ENCODE measurements at regions not wholly inside any gene's neighbourhood (a gene's known extent, or its start where the extent isn't known, plus 50 kb on each side); places are given as distances from the start of the nearest gene placed in this dataset.

DNA sequence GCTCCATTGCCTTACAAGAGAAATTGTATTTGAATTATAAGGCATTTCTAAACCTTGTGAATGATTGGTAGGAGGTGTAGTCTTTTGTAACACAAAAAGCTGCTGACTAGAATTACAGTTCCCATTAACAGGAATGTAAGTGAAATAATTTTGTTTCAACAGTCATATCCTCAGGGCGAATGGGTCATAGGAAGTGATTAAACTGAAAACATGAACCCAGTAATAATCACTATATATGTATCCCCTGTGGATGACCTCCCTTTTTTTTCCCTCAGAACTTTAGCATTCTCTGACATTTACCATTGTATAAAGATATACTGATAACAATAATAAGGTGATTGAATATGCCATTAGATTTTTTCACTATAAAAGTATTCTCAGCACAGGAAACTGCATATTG lies 312.3 kb downstream of the ATP23 start:
- no peak for DNase-seq (ENCODE audit: extremely low read depth in 1 of 2, low read depth in 1 of 2)

DNA sequence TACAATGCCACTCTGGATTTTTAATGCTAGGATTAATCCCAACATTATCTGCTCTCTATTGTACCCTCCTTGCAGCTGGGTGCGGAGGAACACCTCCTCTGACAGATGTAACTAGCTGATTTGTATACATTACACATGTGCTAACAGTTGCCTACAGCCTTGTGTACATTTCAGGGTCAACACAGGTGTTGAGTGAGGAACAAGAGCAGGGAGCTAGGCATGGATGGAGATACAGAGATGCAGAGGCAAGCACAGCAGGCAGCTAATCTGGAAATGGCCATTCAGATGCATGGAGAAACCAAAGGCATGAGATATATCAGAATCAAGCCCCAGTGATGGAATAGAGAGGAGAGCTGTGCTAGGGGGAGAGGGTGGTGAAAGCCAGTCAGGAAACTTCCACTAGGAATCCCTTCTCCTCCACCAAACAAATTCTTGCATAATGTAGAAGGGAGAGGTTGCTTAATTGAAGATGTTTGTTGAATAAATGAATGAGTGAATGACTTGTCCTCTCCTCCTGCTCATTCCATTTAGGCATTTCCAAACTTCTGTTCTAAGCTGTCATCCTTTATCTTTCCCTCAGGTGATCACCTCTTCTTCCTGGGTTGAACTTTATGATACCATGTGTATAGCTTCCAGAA lies 313.2 kb downstream of the ATP23 start:
- DNase-seq (ENCODE audit: extremely low read depth in 1 of 2, low read depth in 1 of 2) = no peak

GRCh38 chr12:58262796-58263195 lies 321.4 kb downstream of the ATP23 start:
- no peak for DNase-seq (ENCODE audit: extremely low read depth in 1 of 2, low read depth in 1 of 2)

GRCh38 chr12:58263816-58264215 lies 322.4 kb downstream of the ATP23 start:
- no peak for DNase-seq (ENCODE audit: extremely low read depth in 1 of 2, low read depth in 1 of 2)

DNA sequence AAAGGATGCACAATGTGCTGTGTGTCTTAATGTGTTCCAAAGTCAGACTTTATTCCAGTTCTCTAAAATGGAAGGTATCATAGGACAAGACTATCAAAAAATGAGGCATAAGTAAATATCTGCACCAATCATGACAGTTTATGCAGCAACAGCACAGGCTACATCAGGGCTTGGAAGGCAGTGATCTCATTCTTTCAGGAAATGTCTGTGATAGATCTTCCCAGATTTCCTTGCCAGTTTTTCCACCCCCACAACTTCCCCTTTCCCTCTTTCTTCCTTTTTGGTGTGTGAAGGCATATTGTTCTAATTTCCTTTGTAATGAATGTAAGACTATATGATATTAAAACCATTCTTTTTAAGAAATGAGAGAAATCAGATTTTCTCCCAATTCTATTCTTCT lies 326.7 kb downstream of the ATP23 start:
- DNase-seq (ENCODE audit: extremely low read depth in 1 of 2, low read depth in 1 of 2) = no peak

- DNase-seq (ENCODE audit: extremely low read depth in 1 of 2, low read depth in 1 of 2) = no peak
Measured at GRCh38 chr12:58269476-58269875, 328.1 kb downstream of the ATP23 start.

- no peak for DNase-seq (ENCODE audit: extremely low read depth in 1 of 2, low read depth in 1 of 2)
Measured at GRCh38 chr12:58270966-58271705, 329.8 kb downstream of the ATP23 start.

DNA sequence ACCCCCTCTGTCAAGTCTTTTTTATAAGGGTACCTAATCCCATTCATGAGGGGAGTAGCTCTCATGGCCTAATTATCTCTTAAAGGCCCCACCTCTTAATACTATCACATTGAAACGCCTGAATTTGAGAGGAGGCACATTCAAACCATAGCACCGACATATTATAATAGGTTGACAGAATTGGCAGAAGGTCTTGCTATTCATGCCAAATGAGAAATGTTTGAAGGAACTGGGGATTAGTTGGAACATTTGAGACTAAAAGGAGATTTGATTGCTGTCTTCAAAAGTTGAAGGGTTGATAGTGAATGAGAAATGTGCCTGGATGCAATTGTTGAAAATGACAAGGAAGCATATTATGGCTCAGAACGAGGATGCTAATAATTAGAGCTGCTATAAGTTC lies 331.1 kb downstream of the ATP23 start:
- no peak for DNase-seq (ENCODE audit: extremely low read depth in 1 of 2, low read depth in 1 of 2)

- DNase-seq (ENCODE audit: extremely low read depth in 1 of 2, low read depth in 1 of 2) = no peak
Measured at GRCh38 chr12:58277231-58277630, 335.9 kb downstream of the ATP23 start.

GRCh38 chr12:58283553-58283952 lies 342.2 kb downstream of the ATP23 start:
- DNase-seq (ENCODE audit: extremely low read depth in 1 of 2, low read depth in 1 of 2) = no peak

DNA sequence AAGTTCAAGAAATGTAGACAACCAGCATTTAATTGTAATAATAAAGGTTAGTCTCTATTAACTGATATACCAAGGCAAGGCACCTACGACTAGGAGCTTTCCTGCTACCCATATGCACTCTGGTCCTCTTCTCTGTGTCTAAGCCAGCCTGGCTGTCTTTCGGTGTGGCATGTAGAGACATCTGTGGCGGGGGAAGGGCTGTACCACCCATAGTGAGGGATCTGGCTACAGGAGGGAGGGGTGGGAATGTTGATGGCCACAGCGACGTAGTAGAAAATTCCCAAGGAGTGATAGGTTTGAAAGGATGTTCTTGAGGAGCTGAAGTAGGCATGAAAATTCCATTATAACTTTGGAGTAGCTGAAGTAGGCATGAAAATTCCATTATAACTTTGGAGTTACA lies 344.2 kb downstream of the ATP23 start:
- DNase-seq (ENCODE audit: extremely low read depth in 1 of 2, low read depth in 1 of 2) = no peak

DNA sequence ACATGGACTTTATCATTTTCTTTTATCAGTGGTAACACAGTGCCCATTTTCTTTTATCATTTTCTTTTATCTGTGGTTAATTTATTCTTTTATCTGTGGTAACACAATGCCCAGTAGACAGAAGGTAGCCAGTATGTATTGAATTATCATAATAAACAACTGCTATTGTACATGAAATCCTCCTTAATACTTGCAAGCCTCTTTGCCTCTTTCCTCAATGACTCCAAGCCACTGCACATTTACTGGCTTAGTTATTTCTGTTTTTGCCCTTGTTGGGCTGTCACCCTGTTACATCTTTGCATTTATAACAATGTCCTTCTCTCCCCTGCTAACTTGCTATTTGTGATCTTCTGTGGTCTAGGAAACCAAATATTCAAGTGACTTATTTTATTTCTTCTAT lies 345.0 kb downstream of the ATP23 start:
- no peak for DNase-seq (ENCODE audit: extremely low read depth in 1 of 2, low read depth in 1 of 2)

- DNase-seq (ENCODE audit: extremely low read depth in 1 of 2, low read depth in 1 of 2) = no peak
Measured at GRCh38 chr12:58288190-58288589, 346.8 kb downstream of the ATP23 start.

GRCh38 chr12:58291106-58291505 lies 349.7 kb downstream of the ATP23 start:
- no peak for DNase-seq (ENCODE audit: extremely low read depth in 1 of 2, low read depth in 1 of 2)

DNA sequence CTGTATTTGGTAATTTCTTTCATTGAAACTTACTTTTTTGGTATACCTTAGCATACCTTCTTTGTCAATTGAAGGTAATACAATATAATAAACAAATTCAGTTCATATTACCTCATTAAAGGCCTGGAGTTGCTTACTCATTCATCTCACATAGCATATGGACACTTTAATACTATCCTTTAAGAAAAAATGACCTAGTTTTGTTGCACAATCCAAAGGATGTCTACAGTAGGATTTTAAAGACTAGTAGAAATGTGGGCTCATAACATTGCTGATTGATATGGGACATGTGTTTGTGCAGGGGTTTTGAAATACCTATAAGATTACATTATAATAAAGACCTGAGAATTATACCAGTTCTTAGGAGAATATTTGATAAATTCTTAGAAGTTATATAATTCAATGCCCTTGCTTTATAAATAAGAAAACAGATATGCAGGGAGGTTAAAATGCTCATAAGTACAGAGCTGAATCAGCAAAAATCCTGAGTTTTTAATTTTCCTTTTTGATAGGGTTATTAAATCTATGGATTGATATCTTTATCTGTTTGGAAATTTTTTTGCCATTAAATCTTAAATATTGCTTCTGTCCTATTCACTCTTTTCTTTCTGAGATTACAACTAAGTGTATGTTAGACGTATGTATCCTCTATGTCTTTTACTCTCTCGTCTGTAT lies 352.1 kb downstream of the ATP23 start:
- no peak for DNase-seq (ENCODE audit: extremely low read depth in 1 of 2, low read depth in 1 of 2)

- DNase-seq (ENCODE audit: extremely low read depth in 1 of 2, low read depth in 1 of 2) = no peak
Measured at GRCh38 chr12:58295268-58295667, 353.9 kb downstream of the ATP23 start.

DNA sequence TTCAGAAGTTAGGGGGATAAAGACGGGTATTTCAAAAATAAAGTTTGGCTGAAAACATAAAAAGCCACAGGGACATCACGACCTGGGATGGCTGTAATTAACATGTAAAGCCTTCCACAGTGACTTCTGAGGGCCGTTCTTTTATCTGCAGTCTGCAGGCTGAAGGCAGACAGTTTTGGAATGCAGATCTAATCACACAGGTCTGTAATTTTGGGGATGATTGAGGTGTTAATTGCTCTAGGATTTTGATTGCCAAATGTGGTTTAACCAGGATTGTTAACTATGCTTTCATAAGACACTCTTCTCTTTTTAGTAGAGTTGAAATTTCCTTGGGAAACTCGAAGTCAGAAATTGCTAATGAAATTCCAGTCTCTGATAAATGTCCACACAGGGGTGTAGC lies 355.5 kb downstream of the ATP23 start:
- no peak for DNase-seq (ENCODE audit: extremely low read depth in 1 of 2, low read depth in 1 of 2)

DNA sequence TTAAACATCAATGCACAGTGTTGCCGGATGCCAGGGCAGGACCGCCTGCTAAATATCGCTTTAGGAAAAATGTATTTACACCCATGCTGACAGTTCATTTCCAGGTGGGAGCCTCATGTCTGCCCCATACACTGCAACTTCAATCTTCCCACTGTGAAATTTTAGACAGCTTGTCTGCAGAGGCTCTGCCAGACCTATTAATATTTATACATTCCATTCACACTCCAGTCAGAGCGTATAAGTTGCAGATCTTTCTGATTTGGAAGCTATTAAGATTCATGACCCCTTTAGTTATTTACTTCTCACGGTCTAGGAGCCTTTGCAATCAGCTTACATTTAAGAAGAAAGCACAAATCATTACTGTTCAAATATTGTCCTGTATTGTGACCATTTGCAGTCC lies 357.4 kb downstream of the ATP23 start:
- no peak for DNase-seq (ENCODE audit: extremely low read depth in 1 of 2, low read depth in 1 of 2)

- DNase-seq (ENCODE audit: extremely low read depth in 1 of 2, low read depth in 1 of 2) = no peak
Measured at GRCh38 chr12:58299371-58299770, 358.0 kb downstream of the ATP23 start.

DNA sequence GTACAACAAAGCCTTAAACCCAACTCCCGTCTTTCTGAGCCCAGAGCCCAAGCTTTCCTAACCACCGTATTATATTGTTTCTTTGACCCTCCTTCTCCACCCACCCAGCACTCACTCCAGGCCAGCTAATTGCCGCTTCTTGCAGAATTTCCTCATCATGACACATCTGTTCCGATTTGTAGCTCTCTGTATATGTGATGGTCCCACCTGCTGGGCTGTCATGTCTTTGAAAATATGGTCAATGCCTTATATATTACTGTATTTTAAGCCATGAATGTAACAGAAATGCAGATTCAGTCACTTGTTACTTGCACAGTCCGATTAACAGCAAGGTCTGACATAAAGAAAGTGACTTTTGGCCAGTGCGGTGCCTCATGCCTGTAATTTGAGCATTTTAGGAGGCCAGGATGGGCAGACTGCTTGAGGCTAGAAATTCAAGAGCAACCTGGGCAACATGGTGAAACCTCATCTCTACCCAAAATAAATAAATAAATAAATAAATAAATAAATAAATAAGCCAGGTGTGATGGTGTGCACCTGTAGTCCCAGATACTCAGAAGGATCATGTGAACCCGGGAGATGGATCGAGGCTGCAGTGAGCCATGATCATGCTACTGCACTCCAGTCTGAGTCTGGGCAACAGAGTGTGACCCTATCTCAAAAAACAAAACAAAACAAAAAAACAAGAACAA lies 359.8 kb downstream of the ATP23 start:
- no peak for DNase-seq (ENCODE audit: extremely low read depth in 1 of 2, low read depth in 1 of 2)

DNA sequence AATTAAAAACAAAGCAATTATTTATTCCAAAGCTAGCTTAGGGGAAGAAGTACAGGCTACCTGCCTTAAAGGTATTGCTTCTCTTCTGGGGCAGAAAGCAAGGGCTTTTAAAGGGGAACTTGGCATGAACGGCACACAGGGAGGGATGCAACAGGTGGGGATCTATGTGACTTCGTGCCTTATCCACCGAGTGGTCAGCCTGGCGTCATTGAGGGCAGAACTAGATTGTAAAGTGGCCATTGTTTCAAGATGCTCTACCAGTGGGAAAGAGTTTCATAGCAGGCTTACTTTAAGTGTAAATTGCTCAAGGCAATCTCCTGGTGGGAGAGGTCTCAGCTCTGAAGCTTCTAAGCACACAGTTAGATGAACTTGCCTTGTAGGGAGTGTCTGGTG lies 360.4 kb downstream of the ATP23 start:
- DNase-seq (ENCODE audit: extremely low read depth in 1 of 2, low read depth in 1 of 2) = no peak
